NOMO-1 treated with DMSO at 0.1 percent for 48 hours (cell line): ENCODE measurements at regions not wholly inside any gene's neighbourhood (a gene's known extent, or its start where the extent isn't known, plus 50 kb on each side); places are given as distances from the start of the nearest gene placed in this dataset.

ENCODE experiments used
- DNase-seq: peaks from one replicate; lab custom pipeline; 2025; ENCODE audit not compliant: unreplicated experiment; lab: John Stamatoyannopoulos, UW

GRCh38 chr3:102177075-102177755 lies 257.6 kb upstream of the ZPLD1 start:
- DNase-seq = no peak

GRCh38 chr3:102178817-102179216 lies 256.0 kb upstream of the ZPLD1 start:
- no peak for DNase-seq

- DNase-seq = no peak
Measured at GRCh38 chr3:102179326-102180177, 255.3 kb upstream of the ZPLD1 start.

DNA sequence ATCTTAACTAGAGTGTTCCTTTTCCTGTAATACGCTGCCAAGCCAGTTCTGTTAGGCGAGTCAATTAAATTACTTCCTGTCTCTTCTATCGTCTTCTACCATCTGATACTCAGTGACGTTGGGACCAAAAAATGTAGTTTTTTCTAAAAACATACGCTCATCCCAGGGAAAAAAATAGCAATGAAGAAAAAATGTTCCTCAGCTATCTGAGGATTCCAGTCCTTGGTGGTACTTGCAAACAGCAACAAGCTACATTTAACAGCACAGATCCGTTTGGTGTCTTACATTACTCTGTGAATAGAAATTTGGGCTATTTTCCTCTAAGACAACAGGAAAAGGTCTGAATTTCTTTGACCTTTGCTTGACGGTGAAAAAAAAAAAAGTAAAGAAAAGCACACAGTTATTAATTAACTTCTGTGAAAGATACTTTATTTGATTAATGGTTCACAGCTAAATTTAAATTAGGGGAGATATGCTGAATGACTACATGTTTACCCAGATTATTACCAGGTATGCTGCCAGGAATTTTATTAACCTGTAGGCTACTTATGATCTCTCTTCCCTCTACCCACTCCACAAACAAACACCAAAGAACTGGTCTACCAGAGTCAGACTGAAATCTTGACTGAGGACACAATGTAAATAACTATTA lies 254.4 kb upstream of the ZPLD1 start:
- DNase-seq = peak; percentile 36

- no peak for DNase-seq
Measured at GRCh38 chr3:102181175-102181920, 253.5 kb upstream of the ZPLD1 start.

- no peak for DNase-seq
Measured at GRCh38 chr3:102182162-102182561, 252.7 kb upstream of the ZPLD1 start.

DNA sequence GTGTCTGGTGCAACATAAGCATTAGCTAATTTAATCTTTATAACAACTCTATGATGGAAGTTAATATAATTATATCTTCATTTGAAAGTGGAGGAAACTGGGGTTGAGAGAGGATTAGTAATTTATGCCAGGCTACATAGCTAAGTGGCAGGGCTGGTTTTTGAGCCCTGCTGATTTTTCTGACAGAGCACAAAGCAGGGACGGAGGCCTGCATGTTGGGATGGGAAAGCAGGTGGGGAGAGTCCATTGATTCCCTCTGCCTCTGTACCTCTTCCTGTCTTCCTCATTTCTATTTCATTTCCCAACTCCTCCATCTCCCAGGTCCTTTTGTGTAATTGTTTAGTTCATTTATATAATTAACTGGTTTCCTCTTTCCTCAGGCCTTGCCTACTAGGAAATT lies 251.6 kb upstream of the ZPLD1 start:
- no peak for DNase-seq

DNA sequence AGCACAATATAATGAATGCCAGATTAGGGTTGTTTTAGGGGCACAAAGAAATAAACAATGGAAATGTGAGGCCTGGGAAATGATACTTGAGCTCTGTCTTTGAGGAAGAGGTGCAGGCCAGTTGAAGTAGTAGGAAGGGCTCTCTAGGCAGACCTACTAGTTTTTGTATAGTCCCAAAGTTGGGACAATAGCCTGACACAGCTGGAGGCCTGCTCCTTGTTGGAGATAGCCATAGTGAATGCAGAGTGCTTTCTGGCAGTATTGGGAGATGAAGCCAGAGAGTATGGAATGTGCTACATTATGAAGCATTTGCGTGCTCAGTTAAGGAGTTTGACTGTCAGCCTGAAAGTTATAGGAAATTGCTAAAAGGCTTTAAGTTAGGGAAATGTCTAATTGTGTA lies 251.2 kb upstream of the ZPLD1 start:
- DNase-seq = no peak

DNA sequence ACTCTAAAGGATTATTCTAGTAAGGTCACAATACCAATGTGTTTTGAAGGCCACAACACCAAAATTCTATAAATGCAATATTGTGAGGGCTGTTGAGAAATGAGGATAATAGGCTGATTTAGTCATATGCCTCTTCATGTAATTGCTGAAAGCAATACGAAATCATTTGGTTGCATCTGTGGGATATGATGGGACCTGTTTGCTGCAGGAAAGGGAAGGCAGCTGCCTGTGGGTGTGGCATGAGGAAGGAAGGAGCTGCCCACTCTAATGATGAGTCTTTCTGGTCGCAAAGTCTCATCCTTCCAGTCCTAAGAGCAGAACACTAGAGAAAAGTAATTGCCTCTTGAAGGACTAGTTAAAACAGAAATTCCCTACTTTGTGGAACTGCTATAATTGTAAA lies 245.3 kb upstream of the ZPLD1 start:
- peak; percentile 53 for DNase-seq

GRCh38 chr3:102189956-102190723 lies 244.7 kb upstream of the ZPLD1 start:
- DNase-seq = no peak

DNA sequence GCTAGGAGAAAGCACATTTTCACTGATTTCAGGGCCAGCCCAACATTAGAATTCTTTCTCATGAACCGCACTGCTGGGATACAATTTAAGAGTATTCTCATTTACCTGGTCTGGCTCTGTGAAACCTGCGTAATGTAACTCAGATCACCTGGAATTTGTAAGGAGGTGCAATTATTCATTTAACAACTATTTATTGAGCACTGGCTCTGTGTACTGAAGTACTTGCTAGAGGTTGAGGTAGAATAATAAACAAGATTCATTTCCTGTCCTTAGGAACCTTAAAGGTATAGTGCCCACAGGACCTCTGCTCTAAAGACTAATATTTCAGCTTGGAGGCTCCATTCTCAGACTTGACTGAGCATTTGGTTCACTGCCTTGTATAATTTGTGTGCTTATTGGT lies 242.2 kb upstream of the ZPLD1 start:
- no peak for DNase-seq

DNA sequence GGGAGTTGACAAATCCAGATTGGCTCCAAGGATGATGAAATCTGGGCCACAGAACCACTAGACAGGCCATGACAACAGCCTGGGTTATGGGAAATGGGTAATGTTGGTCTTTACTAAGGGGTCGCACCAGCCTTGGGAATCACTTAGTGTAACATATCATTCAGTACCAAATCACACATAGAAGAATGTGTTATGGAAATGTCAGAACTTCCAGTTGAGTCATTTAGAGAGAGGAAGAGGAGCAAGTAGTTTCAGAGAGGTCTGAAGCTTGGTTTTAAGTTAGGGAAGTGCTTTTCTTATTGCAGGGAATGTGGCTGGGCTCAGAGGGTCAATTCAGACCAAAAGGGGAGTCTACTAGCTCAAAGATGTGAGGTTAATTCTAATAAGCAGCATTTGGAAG lies 241.6 kb upstream of the ZPLD1 start:
- DNase-seq = no peak

GRCh38 chr3:102194001-102194400 lies 240.8 kb upstream of the ZPLD1 start:
- no peak for DNase-seq

DNA sequence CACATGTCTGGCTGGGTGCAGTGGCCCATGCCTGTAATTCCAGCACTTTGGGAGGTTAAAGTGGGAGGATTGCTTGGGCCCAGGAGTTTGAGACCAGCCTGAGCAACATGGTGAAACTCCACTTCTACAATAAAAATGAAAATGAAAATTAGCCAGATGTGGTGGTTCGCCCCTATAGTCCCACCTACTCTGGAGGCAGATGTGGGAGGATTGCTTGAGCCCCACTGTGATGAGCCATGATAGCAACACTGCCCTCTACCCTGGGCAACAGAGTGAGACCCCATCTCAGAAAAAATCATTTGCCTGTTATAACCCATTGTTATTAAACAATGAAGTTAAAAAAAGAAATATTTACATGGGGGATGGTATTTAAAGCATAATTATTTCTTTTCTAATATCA lies 240.1 kb upstream of the ZPLD1 start:
- no peak for DNase-seq

DNA sequence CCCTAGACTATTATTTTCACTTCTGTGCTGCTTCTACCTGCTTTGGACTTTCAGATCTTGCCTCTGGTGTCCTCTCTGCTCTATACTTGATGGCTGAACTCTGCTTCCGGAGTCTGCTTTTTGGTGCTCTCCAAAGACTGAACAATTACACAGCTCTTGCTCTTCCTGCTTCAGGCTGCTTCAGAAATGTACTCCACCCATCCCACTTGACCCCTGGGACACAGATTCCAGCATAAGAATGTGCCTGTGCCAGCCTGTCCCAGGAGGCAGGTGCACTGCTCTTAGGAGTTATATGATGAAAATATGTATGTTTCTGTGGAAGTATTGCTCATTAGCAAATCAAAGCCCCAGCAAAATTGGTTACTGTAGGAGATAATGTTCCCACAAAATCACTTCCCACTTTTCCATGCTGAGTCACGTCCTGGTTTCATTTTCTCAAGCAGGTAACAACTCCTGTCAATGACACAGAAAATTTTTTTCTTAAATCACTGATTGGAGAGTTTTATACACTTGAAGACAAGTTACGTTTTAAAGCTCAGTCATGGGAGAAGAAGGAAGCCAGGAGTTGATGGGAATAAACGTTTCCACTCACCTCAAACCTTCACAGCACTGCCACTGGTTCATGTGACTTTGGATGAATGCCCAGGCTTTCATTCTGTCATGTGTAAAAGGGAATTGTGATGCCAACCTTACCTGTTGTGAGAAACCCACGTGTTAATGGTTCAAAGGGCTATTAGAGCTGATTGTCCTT lies 239.4 kb upstream of the ZPLD1 start:
- DNase-seq = no peak

- no peak for DNase-seq
Measured at GRCh38 chr3:102200126-102200525, 234.7 kb upstream of the ZPLD1 start.

GRCh38 chr3:102200560-102200959 lies 234.3 kb upstream of the ZPLD1 start:
- DNase-seq = no peak

DNA sequence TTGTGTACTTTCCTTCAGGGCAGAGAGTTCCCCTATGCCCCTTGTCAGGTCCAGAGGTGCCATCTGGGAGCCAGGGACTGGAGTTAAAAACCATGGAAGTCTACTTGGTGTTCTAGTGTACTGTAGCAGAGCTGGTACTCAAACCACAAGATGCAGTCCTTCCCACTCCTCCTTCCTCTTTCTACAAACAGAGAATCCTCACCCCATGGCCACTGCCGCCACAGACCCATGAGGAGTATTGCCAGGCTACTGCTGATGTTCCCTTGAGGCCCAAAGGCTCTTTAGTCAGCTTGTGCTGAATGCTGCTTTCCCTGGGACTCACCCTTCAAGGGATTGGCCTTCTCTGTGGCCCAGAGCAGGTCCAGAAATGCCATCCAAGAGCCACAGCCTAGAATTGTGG lies 229.2 kb upstream of the ZPLD1 start:
- peak; percentile 29 for DNase-seq

- DNase-seq = no peak
Measured at GRCh38 chr3:102206511-102207031, 228.2 kb upstream of the ZPLD1 start.

DNA sequence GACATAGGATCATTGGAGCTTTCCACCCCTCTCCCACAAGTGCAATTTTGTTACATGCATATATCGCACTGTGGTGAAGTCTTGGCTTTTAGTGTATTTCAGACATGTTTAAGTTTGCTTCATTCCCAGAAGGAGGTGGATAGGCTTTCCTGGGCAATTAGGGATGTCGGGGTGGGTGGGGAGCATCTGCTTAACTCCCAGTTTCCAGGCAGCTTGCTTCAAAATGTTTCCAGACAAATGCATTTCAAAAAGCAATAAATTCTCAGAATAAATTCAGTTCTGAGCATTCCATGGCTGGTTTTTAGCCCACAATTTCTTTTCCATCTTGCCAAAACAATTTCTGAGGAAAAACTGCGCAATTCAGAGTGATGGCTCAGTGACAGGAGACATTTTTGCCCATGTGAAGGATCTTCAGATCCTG lies 227.7 kb upstream of the ZPLD1 start:
- no peak for DNase-seq
